PC-3 (cell line): ENCODE measurements at regions not wholly inside any gene's neighbourhood (a gene's known extent, or its start where the extent isn't known, plus 50 kb on each side); places are given as distances from the start of the nearest gene placed in this dataset.

ENCODE experiments used
- CTCF ChIP-seq: fragments of 300-600 bp; sonication (generic); conservative IDR thresholded peaks from 2 replicates; pipeline ENCODE4 v1.5.1; 2017; ENCODE audit warnings: antibody characterized with exemption, low read depth, mild to moderate bottlenecking, low read length
- EZH2 ChIP-seq: fragments of 300-600 bp; sonication (generic); IDR thresholded peaks from one replicate; pipeline ENCODE4 v1.6.1; 2017; ENCODE audit warnings: antibody characterized with exemption, mild to moderate bottlenecking, low read length; ENCODE audit not compliant: unreplicated experiment

DNA sequence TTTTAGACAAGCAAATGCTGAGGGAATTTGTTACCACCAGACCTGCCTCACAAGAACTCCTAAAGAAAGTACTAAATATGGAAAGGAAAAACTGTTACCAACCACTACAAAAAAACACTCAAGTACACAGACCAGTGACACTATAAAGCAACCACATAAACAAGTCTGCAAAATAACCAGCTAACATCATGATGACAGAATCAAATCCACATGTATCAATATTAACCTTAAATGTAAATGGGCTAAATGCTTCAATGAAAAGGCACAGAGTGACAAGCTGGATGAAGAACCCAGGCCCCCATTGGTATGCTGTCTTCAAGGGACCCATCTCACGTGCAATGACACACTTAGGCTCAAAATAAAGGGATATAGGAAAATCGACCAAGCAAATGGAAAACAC lies 529.9 kb upstream of the CAMK1G start:
- TF ChIP-seq CTCF (no peak), EZH2 (no peak)
